ENCODE measurements at regions not wholly inside any gene's neighbourhood (a gene's known extent, or its start where the extent isn't known, plus 50 kb on each side); places are given as distances from the start of the nearest gene placed in this dataset.

DNA sequence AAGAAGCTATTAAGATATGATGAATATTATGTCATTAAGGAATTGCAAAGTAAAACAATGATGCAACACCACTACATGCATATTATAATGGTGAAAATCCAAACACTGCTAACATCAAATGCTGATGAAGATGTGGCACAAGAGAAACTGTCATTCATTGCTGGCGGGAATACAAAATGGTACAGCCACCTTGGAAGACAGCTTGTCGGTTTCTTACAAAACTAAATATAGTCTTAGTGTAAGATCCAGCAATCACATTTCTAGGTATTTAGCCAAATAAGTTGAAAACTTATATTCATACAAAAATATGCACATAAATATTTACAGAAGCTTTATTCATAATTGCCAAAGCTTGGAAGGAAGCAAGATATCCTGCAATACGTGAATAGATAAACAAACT is 114.9 kb upstream of the EDNRB start:
- Histone ChIP-seq H3K4me2 (ENCODE audit: low read length) (no peak overlapping the region), H3K4me3 (ENCODE audit: low read depth, low read length) (no peak overlapping the region), H3K79me2 (no peaks in the 10 kb centered on the region), H3K4me1 (no peaks in the 10 kb centered on the region), H3K27me3 (ENCODE audit: control insufficient read depth, insufficient read depth, low read length) (no peaks in the 10 kb centered on the region), H3K9me3 (ENCODE audit: control insufficient read depth, low read length) (no peaks in the 10 kb centered on the region), H3K9ac (no peak overlapping the region), H3K36me3 (ENCODE audit: control insufficient read depth, insufficient read depth, low read length) (no peaks in the 10 kb centered on the region), H3K27ac (no peak overlapping the region), H2AFZ (no peak overlapping the region)
- TF ChIP-seq, protein P1, sequence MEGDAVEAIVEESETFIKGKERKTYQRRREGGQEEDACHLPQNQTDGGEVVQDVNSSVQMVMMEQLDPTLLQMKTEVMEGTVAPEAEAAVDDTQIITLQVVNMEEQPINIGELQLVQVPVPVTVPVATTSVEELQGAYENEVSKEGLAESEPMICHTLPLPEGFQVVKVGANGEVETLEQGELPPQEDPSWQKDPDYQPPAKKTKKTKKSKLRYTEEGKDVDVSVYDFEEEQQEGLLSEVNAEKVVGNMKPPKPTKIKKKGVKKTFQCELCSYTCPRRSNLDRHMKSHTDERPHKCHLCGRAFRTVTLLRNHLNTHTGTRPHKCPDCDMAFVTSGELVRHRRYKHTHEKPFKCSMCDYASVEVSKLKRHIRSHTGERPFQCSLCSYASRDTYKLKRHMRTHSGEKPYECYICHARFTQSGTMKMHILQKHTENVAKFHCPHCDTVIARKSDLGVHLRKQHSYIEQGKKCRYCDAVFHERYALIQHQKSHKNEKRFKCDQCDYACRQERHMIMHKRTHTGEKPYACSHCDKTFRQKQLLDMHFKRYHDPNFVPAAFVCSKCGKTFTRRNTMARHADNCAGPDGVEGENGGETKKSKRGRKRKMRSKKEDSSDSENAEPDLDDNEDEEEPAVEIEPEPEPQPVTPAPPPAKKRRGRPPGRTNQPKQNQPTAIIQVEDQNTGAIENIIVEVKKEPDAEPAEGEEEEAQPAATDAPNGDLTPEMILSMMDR (IDR thresholded peaks at IDR 0.05), result no peak

DNA sequence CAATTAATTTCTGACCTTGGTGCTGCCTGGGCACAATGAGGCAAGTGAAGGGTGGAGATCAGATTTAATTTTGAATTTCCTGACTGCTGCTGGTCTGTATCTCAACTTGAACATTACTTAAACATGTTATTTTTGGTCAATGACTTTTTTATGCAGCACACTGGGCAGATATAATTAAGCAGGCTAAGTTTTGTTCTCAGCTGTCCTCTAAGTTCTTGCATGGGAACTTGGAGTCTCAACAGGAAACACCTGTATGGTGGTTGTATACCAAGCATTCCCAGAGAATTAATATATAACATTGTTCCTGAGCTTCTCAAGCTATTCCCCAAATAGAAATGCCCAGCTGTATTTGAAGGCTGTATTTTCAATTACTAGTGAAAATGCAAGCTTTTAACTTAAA is 113.5 kb upstream of the EDNRB start:
- Histone ChIP-seq H3K9me3 (ENCODE audit: control insufficient read depth, low read length) (no peaks in the 10 kb centered on the region), H3K79me2 (no peaks in the 10 kb centered on the region), H2AFZ (no peak overlapping the region), H3K4me3 (ENCODE audit: low read depth, low read length) (no peak overlapping the region), H3K9ac (no peak overlapping the region), H3K36me3 (ENCODE audit: control insufficient read depth, insufficient read depth, low read length) (no peaks in the 10 kb centered on the region), H3K4me1 (no peaks in the 10 kb centered on the region), H3K27me3 (ENCODE audit: control insufficient read depth, insufficient read depth, low read length) (no peaks in the 10 kb centered on the region), H3K27ac (no peak overlapping the region), H3K4me2 (ENCODE audit: low read length) (no peak overlapping the region)
- TF ChIP-seq, protein P1 (IDR thresholded peaks at IDR 0.05), result no peak

DNA sequence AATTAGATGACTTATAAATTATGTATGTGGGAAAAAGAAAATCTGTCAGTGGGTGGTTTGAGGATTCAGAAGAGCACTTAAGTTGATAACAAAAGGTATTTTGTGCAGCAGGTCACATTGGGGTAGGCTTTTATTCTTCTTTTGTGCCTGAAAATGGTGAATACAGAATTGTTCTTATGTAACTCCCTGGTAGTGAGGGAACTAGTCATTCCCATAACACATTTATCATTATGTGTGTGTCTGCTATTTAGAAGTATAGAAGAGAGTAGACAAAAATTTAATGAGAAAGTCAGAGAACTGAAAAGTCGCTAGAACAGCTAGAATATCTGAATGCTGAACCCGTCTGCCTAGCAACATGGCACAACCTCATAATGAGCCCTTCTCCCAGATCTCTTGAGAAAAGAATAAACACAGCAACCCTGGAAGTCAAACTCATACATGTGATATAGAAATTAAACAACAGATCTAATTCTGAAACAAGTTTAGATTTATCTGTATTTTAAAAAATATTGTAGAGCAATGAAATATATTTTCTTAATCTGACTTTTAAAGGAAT is 111.8 kb upstream of the EDNRB start:
- Histone ChIP-seq H3K4me2 (ENCODE audit: low read length) (no peak overlapping the region), H3K4me3 (ENCODE audit: low read depth, low read length) (no peak overlapping the region), H3K36me3 (ENCODE audit: control insufficient read depth, insufficient read depth, low read length) (no peaks in the 10 kb centered on the region), H3K9me3 (ENCODE audit: control insufficient read depth, low read length) (no peaks in the 10 kb centered on the region), H3K27ac (no peak overlapping the region), H3K9ac (no peak overlapping the region), H3K79me2 (no peaks in the 10 kb centered on the region), H3K27me3 (ENCODE audit: control insufficient read depth, insufficient read depth, low read length) (no peaks in the 10 kb centered on the region), H3K4me1 (no peaks in the 10 kb centered on the region), H2AFZ (no peak overlapping the region)
- TF ChIP-seq, protein P1 (IDR thresholded peaks at IDR 0.05), result no peak

DNA sequence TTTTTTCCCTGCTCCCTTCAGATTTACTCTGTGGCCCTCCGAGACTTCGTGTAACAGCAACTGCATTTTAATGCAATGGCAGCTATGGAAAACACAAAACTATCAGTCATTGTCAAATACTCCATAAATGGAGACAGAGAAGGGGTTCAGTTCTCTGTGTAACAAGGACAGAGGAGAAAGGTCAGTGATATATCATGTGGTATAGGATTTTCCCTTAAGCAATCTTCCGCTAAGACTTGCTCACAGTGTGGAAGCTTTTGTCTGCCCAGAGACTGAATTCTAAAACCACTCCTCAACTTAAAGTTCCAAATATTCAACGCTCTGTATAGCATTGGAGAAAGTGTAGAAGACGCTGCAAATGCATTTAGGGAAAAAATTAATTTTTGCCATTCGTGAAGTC is 111.3 kb upstream of the EDNRB start:
- no peaks in the 10 kb centered on the region for H3K4me1 ChIP-seq
- H3K36me3 ChIP-seq (ENCODE audit: control insufficient read depth, insufficient read depth, low read length), result no peaks in the 10 kb centered on the region
- H3K4me2 ChIP-seq (ENCODE audit: low read length), result no peak overlapping the region
- no peaks in the 10 kb centered on the region for H3K79me2 ChIP-seq
- H3K4me3 ChIP-seq (ENCODE audit: low read depth, low read length), result no peak overlapping the region
- H3K27ac ChIP-seq, result no peak overlapping the region
- TF ChIP-seq, protein P1 (IDR thresholded peaks at IDR 0.05), result no peak
- no peak overlapping the region for H2AFZ ChIP-seq
- no peak overlapping the region for H3K9ac ChIP-seq
- H3K9me3 ChIP-seq (ENCODE audit: control insufficient read depth, low read length), result no peaks in the 10 kb centered on the region
- no peaks in the 10 kb centered on the region for H3K27me3 ChIP-seq (ENCODE audit: control insufficient read depth, insufficient read depth, low read length)

DNA sequence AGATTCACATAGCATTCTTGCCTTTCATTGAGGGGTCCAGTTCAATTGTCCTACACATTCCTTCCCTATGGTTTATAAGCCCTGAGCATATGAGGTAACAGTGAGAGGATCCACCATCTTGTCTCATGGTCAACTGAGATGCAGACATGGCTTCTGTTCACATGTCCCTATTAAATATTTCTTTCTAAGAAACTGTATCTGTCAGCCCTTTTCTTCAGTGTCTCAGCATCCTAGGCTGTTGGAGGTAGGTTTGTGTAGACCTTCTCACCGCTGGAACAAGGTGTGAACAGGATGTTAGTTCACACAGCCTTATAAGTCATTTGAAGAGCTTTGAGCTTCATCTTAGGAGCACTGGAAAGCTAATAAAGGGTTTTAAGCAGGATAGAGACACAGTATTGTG is 110.3 kb upstream of the EDNRB start:
- no peak overlapping the region for H3K4me3 ChIP-seq (ENCODE audit: low read depth, low read length)
- no peaks in the 10 kb centered on the region for H3K79me2 ChIP-seq
- TF ChIP-seq, protein P1 (IDR thresholded peaks at IDR 0.05), result no peak
- no peak overlapping the region for H2AFZ ChIP-seq
- no peaks in the 10 kb centered on the region for H3K9me3 ChIP-seq (ENCODE audit: control insufficient read depth, low read length)
- H3K27me3 ChIP-seq (ENCODE audit: control insufficient read depth, insufficient read depth, low read length), result no peaks in the 10 kb centered on the region
- no peaks in the 10 kb centered on the region for H3K4me1 ChIP-seq
- no peaks in the 10 kb centered on the region for H3K36me3 ChIP-seq (ENCODE audit: control insufficient read depth, insufficient read depth, low read length)
- no peak overlapping the region for H3K27ac ChIP-seq
- no peak overlapping the region for H3K4me2 ChIP-seq (ENCODE audit: low read length)
- H3K9ac ChIP-seq, result no peak overlapping the region

All from parathyroid adenoma (tissue), 2 donors.